GM13977 (cell line): ENCODE measurements at regions not wholly inside any gene's neighbourhood (a gene's known extent, or its start where the extent isn't known, plus 50 kb on each side); places are given as distances from the start of the nearest gene placed in this dataset.

Experiments used
- DNase-seq: peaks from one replicate; pipeline ENCODE4 v3.0.0; 2012; ENCODE audit warnings: low spot score
- CTCF ChIP-seq: IDR thresholded peaks from 2 replicates; pipeline ENCODE4 v1.5.1; 2012; ENCODE audit warnings: mild to moderate bottlenecking, control low read depth; ENCODE audit not compliant: insufficient read depth; ENCODE audit errors: extremely low read depth, missing control alignments
- in situ Hi-C: fragments of 300-500 bp; cut with MboI; formaldehyde crosslinking; loops from one replicate; pipeline ENCODE4 v1.12.0; 2022; ENCODE audit warnings: low sequenced_read_pairs, low pct_unique_long_range_greater_than_20kb, mixed read lengths, inconsistent platforms; ENCODE audit not compliant: unreplicated experiment

- no peak for DNase-seq
- no peak for TF ChIP-seq CTCF
- in situ Hi-C loops, result no loop called here
Measured at GRCh38 chr10:83702731-83703130, 436.6 kb upstream of the GHITM start.

- in situ Hi-C loops, result no loop called here
- DNase-seq, result no peak
- TF ChIP-seq CTCF, result no peak
Measured at GRCh38 chr10:83706120-83706519, 433.2 kb upstream of the GHITM start.

GRCh38 chr10:83706952-83707582 is 432.2 kb upstream of the GHITM start:
- in situ Hi-C loops, result no loop called here
- no peak for TF ChIP-seq CTCF
- DNase-seq, result no peak

- no peak for DNase-seq
- in situ Hi-C loops, result no loop called here
- TF ChIP-seq CTCF, result no peak
Measured at GRCh38 chr10:83713423-83713822, 425.9 kb upstream of the GHITM start.

- in situ Hi-C loops, result no loop called here
- no peak for TF ChIP-seq CTCF
- no peak for DNase-seq
Measured at GRCh38 chr10:83723080-83723479, 416.2 kb upstream of the GHITM start.

- no peak for TF ChIP-seq CTCF
- in situ Hi-C loops, result no loop called here
- peak; percentile 3 for DNase-seq
Measured at GRCh38 chr10:83724471-83725241, 414.7 kb upstream of the GHITM start.
